ENCODE measurements at regions not wholly inside any gene's neighbourhood (a gene's known extent, or its start where the extent isn't known, plus 50 kb on each side); places are given as distances from the start of the nearest gene placed in this dataset.

- BruUV-seq (replicated peaks) = no TSS peak
- Histone ChIP-seq H3K4me3 (replicated peaks in 1 of 3; ENCODE audit: insufficient read depth in 1 of 3, low read depth in 2 of 3, low read length in 3 of 3) (peak overlapping the region; percentile 49 to 67 (median 61)), H3K36me3 (replicated peaks in 1 of 2; ENCODE audit: control insufficient read depth in 1 of 2, insufficient read depth in 2 of 2, low read length in 2 of 2) (no peaks in the 10 kb centered on the region), H4K20me1 (ENCODE audit: insufficient read depth, low read length) (no peaks in the 10 kb centered on the region), H3K27ac (ENCODE audit: extremely low read length, insufficient read depth, low read length) (peak overlapping the region; percentile 98), H3K79me2 (ENCODE audit: insufficient read depth, low read length) (peaks cover 28% of the 10 kb centered on the region), H3K4me1 (ENCODE audit: insufficient read depth, low read length) (peaks cover 35% of the 10 kb centered on the region), H3K9ac (ENCODE audit: insufficient read depth, low read depth, low read length) (peak overlapping the region; percentile 92), H2AFZ (ENCODE audit: low read length) (no peak overlapping the region), H3K9me3 (ENCODE audit: low read length) (no peaks in the 10 kb centered on the region), H3K27me3 (ENCODE audit: control insufficient read depth in 1 of 2, insufficient read depth in 2 of 2, low read length in 2 of 2) (no peaks in the 10 kb centered on the region; a peak in 1 of 5 replicates), H3K4me2 (ENCODE audit: low read depth, low read length) (peak overlapping the region; percentile 90)
- no peak for DNase-seq (ENCODE audit: low spot score)
- WGBS (ENCODE audit: low lambda C conversion rate) = under 1% methylated on average over 10 of the region's 10 CpGs
- POLR2A ChIA-PET = interaction anchor here (0.6 to 5.8 kb wide), 17 partner anchors 10 to 218 kb away, joined by 3 to 211 read pairs (median 12); partner anchors contain the start of gene CHD2
- no peak for FAIRE-seq
- CTCF ChIA-PET (ENCODE audit: low intra/inter-chr PET ratio, low total read pairs) = no interaction called here
- intact Hi-C loops (cut with micrococcal nuclease; ENCODE audit: unreplicated experiment) = loop anchor here (1.0 kb wide), 1 partner anchor 21 kb away; no protein-coding TSS in a partner anchor
- in situ Hi-C loops (cut with HindIII; ENCODE audit: extremely low pct_ligation_motif_present, low pct_unique_long_range_greater_than_20kb) = loop anchor here (5.0 kb wide), 1 partner anchor 72 kb away; no protein-coding TSS in a partner anchor
- no peak for ATAC-seq
- TF ChIP-seq POLR2G (IDR thresholded peaks at IDR 0.05; ENCODE audit: low read depth, low read length) = peak; percentile 51
- peak; percentile 13 for TF ChIP-seq SAP130 (CRISPR knock-in tag; IDR thresholded peaks at IDR 0.05; ENCODE audit: low read depth)
- TF ChIP-seq GATAD1 (CRISPR knock-in tag; IDR thresholded peaks at IDR 0.05) = no peak
- no peak for TF ChIP-seq ZBED4 (CRISPR knock-in tag; IDR thresholded peaks at IDR 0.05; ENCODE audit: borderline replicate concordance)
- peak; percentile 68 for TF ChIP-seq POLR2AphosphoS5 (IDR thresholded peaks at IDR 0.05; ENCODE audit: low read depth, low read length)
- TF ChIP-seq DR1 (CRISPR knock-in tag; IDR thresholded peaks at IDR 0.05) = no peak
- 0 out of 2 replicates have a peak, but pooled peaks have one; percentile 8 for TF ChIP-seq NR2F6 (IDR thresholded peaks at IDR 0.05)
- no peak for TF ChIP-seq NR2F6 (CRISPR knock-in tag; IDR thresholded peaks at IDR 0.05)
- TF ChIP-seq PHF21A (CRISPR knock-in tag; IDR thresholded peaks at IDR 0.05) = peak; percentile 44; the same call in 1 of the 2 replicates
- TF ChIP-seq ZKSCAN8 (CRISPR knock-in tag; IDR thresholded peaks at IDR 0.05; ENCODE audit: borderline replicate concordance) = no peak
- TF ChIP-seq HNRNPK (IDR thresholded peaks at IDR 0.05; ENCODE audit: low read depth, low read length, poor library complexity, severe bottlenecking) = no peak
- no peak for TF ChIP-seq GABPA (IDR thresholded peaks at IDR 0.05; ENCODE audit: low read depth, low read length)
- no peak for TF ChIP-seq GABPA (CRISPR knock-in tag; IDR thresholded peaks at IDR 0.05; ENCODE audit: low read depth)
- peak; percentile 13; the same call in 1 of the 2 replicates for TF ChIP-seq ARID5B (CRISPR knock-in tag; IDR thresholded peaks at IDR 0.05)
- TF ChIP-seq ZNF207 (IDR thresholded peaks at IDR 0.05; ENCODE audit: borderline replicate concordance) = no peak
- TF ChIP-seq ETS1 (CRISPR knock-in tag; IDR thresholded peaks at IDR 0.05) = no peak
Observed at GRCh38 chr15:92810418-92811138, 89.5 kb upstream of the CHD2 start.
